Colon (tissue), 2 donors: ENCODE measurements at regions not wholly inside any gene's neighbourhood (a gene's known extent, or its start where the extent isn't known, plus 50 kb on each side); places are given as distances from the start of the nearest gene placed in this dataset.

ENCODE experiments used
- FAIRE-seq: peaks from 2 replicates; lab custom pipeline; 2012; peaks lifted over from hg19 to GRCh38; lab: Jason Lieb, UNC
- donor health status: control.
- donor health status: control.

DNA sequence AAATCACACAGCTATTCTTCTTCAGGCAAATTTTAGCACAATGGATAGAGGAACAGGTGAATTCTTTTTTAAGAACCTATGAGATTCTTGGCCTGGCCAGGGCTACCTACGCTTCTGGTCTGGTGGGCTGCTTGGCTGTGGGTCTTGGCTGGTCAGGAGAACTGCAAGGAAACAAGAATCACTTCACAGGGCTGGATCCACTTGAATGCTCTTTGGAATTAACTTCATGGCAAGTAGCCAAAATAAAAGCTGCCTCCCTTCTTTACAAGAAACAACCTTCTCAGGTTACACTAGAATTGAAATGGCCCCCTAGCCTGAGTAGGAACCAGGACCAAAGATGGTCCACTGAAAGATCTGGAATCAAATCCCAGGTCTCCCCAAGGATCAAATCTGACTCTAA, 519.1 kb downstream of the IQCM start:
- no peak for FAIRE-seq

DNA sequence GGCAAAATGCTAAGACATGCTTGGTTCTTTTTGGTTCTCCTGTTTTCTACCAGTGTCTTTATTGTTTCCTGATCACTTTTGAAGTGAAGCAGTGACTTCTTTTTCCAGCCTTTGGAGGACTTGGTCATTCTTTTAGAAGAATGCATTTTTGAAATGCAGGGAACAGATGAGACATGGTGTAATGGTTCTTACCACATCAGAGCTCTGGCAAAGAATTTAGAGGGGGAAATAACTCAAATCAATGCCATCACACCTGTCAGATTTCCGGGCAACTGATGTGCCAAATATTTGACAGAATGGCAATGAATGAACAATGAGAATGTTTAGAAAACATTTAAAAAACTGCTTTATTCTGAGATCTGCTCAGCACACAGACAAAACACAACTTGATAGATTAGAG, 519.6 kb downstream of the IQCM start:
- FAIRE-seq = no peak

DNA sequence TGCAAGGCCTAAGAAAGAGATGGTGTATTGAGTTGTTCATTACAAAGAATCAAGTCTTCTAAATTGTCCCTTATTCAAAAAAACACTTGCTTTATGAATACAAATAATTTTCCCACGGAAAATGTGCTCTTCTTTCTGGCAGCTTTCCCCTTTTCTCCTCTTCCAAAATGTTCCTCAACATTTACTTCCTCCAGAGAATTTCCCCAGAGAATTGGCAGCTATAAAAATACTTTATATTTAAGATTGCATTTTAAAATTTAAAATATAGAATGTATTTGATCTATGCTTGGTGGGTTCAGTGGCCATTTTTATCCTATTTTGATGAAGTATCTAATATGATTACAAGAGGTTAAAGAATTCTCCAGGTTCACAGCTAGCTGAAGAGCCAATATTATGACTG, 521.0 kb downstream of the IQCM start:
- no peak for FAIRE-seq

DNA sequence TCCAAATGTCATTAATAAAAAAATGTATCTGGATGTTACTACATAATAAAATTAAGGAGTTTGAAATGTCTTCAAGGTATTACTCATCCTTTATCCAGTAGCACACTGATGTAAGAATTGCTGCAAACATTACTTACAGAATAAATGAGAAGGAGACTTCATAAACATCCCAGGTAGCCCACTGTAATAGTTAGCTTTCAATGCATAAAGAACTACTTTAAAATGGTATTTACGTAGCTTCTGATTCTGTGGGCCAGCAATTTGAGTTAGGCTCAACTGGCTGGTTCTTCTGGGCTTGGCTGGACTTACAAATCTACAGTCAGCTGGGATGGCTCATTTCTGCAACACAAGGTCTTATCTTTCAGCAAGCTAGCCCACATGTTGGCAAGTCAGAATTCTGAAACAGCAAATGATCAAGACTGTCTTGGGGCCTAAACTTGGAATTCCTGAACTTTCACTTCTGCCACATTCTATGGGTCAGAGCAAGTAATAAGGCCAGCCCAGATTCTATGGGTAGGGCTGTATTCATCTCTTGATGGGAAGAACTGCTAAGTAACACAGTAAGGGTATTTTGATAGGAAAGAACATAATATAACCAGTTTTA, 522.5 kb downstream of the IQCM start:
- no peak for FAIRE-seq

DNA sequence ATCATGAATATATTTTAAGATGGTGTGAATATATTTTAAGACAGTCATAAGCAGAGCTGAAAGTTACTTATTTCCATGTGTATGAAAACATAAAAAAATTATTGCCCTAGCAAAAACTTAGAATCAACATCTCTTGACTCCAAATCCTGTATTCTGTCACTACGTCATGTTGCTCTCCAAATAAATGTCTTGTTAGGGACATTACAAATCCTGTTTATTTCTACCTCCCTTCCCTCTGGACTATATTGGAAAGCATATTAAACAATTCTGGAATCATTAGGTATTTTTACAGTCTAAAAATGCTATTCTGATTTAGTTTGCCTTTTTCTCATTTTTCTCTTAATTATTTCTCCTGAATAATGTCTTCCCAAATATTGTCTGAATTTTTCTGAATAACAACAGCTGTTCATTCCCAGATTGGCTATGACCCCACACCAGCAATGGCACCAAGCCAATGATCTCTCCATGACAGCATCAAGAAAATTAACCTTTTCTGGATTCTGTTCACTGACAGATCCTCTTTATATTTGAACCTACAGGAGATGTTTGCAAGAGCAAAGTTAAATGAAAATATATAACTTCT, 523.1 kb downstream of the IQCM start:
- no peak for FAIRE-seq

DNA sequence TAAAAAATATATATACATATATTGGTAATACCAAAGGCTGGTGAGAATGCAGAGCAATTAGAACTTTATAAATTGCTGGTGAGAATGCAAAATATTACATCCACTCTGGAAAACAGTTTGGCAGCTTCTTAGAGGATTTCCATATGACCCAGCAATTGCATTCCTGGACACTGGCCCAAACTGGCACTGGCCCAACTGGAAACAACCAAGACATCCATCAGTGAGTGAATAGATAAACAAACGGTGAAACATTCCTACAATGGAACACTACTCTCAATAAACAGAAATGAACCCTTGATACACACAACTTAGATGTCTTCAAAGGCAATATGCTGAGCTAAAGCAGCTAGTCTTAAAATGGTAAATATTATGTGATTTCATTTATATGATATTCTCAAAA, 524.2 kb downstream of the IQCM start:
- no peak for FAIRE-seq

DNA sequence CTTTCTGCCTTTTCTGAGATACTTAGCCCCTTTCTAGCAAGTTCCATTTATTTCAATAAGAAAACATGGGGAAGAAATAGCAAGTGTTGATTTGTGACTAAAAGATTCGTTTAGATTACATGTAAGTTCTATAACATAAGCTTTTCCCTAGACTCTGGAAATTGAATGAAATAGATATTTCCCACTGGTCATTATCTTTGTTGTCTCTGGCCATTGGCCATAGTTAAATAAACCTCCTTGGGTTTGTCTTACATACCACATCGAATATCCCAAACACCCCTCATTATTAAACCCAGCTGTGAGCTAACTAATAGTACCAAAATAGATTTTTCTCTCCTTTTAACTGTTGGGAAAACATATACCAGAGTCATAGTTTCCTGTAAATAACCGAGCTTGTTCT, 534.8 kb downstream of the IQCM start:
- FAIRE-seq = no peak

DNA sequence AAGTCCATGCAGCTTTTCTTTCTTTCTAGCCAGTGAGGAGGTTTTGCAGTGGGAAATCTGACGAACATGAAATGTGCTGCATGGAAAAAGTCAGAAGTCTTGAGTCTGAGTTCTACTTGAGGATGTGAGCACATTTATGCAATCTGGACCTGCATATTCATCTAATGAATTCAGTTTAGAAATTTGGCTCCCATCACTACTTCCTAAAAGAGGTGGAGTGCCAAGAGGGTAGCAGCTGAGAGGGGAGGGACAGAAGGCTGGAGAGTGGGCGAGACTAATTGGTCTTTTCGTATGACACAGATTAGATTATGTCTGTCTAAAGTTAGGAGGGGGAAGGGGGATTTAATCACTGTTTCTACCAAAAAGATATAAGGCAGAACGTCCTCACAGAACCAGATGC, 535.9 kb downstream of the IQCM start:
- no peak for FAIRE-seq

DNA sequence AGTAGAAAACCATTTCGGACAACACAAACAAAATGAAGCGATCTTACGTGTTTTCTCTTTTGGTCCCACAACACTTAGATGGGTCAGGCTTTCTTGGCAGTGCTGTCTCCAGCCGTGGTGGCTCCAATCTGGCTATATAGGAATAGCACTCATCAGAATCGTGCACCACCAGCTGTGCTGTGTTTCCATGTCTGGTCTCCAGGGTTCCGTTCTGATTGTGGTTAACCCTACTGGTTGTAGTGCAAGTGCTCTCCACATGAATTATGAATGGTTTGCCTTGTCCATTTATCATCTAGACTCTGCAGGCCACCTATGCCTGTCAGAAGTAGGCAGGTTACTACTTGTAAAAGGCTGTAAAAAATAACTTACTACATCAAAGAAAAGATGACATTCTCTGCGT, 536.3 kb downstream of the IQCM start:
- FAIRE-seq = no peak

DNA sequence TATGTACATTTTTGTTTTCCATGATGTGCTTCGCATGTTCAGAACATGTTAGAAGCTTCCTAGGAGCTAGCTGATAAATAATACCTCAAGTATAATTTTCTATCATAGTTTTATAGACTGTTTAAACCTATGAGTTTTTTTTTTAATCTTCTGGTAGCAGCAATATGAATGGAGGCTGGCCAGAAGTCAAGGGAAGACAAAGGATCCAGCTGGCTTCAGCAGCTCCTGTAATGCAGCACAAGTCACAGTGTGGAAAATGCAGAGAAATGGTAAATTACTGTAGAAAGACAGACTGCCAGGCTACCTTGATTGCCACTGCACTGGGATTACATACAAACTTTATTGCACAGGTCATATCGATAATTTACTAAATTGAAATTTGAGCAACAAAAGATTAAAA, 537.9 kb downstream of the IQCM start:
- FAIRE-seq = no peak

DNA sequence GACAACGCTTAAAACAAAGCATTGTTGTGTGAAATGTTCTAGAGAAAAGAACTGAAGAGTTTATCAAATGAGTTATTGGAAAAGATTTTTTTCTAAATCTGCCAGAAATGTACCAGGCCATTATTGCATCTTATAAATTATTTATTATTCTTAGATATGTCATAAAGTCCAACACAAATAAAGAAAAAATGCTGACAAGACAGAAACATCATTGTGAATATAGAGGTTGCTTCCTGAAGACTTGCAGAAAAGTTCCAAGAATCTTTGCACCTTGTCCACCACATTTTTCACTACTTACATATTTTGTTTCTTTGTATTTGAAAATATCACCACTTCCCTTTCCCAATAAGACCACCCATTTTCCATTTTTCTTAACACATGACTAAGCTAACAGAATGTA, 545.8 kb downstream of the IQCM start:
- FAIRE-seq = no peak

DNA sequence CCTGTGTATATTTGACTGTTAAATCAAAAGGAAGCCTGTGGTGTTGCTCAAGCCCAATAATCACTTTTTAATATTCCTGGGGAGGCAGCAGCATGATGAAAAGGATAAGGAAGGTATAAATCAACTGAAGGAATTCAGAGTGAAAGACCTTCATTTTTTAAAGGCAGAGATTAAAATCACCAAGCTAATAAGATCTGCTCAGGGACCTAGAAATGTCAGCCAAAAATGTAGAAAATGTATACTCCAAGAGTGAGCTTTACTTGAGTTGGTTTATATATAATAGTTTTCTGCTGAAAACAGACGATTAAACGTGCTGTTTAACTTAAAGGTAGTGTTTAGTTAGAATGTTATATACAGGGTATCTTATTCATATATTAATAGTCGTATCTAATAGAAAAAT, 549.3 kb downstream of the IQCM start:
- FAIRE-seq = no peak

DNA sequence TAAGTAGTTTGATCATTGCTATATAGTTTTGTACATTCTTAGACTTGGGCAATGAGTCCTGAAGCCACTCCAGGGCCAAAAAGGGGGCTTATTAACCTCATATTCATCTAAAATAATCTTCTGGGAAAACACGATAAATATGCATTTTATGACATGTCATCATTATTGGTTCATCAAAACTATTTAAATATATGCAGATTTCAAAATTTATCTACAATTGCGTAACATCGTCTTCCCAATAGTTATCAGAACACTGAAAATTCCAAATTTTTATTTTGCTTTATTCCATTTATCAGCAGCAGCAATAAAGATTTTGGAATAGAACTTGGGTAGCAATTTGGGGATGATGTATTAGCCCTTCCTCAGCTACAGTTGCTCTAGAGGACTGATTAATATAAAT, 550.0 kb downstream of the IQCM start:
- no peak for FAIRE-seq

DNA sequence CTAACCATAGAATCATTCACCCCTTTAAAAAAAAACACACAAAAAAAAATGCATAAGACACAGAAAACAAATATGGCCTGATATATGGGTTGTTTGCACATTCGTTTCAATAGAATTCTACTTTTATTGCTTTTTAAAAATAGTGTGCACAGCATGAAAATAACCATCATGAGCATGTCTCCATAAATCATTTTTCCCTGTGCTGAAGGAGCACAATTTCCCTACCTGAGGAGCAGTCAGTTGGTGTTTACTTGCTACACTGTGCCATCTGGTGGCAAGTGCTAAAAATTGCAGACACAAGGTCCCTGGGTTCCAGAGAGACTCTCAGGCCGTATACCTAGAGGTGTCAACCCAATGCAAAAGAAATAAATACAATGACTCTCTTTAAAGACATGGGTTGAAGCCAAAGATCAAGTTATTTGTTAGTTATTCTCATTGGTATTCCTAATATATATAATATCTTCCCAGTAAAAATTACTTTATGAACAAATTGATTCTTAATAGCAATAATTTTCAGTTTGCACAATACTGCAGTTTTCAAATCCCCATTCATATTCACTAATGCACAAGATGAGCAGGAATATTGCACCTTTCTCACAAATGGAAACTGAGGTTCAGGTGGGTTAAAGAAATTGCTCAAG, 551.4 kb downstream of the IQCM start:
- FAIRE-seq = no peak

DNA sequence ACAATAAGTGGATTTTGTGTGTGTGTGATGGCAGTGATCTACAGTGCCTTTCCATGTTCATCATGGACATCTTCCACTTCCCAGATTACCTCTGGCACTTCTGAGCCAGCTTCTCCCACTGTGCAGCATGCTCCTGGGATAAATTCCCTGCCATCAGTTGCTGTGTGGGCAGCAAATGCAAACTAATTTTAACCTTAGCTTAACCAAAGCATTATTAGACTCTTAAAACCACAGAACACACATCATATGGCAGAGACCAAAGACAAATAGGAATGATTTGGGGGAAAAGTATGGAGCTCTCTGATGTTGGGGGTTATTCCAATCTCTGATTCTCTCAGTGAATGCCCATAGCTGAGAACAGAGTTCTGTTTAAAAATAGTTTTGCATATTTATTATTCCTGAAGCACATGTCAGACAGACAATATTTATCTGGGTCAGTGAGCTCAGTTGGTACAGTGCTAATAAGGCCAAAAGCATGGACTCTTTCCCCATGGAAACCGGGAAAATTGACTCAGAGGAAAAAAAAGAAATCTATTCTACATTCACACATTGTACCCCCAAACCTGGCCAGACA, 567.4 kb downstream of the IQCM start:
- FAIRE-seq = no peak

DNA sequence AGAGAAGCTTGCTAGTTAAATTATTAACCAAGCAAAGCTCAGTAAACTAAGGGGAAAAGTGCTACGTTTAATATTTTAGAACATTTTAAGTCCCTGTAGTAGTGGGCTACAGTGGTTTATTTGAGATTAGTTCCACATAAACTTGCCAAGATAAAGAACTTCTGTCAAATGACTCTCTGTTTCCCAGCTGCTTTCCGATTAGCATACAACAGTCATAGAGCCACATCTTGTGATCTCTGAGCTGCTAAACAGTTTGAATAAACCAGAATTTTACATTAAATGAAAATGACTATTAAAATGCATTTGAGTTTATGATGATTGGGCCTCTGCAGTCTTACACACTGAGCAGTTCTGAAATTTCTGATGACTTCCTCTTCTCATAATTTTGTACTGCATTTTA, 568.5 kb downstream of the IQCM start:
- no peak for FAIRE-seq

DNA sequence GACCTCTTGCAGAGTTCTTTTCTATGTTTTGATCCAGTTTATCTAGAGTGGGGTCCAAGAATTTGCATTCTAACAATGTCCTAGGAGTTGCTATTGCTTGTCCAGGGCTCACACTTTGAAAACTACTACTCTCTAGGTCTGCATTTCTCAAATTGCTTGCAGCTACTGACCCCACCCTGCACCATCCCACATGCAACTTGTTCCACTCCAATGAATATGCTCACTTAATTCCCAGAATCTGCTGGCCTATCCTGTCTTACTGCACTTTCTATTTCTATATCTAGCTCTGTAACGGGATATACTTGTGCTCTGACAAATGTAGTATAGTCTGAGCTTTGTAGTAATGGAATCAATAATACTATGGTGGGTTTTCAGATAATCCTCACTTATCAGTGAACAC, 570.3 kb downstream of the IQCM start:
- FAIRE-seq = no peak

DNA sequence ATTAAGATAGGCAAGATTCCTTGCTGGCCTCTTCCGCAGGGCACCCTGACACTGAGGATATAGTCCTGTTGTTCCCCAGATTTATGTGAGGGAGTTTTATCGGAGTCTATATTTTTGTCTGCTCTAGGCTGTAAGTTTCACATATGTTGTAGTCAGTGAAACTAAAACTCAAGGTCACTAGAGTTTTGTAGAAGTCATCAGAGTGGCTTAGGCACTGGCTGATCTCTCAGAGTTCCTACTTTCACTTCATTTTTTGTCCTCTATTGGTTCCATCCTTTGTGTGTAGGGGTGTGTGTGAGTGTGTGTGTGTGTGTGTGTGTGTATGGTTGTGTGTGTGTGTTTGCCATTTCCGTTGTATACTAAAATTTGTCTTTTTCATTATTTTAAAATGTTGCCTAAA, 577.5 kb downstream of the IQCM start:
- no peak for FAIRE-seq

DNA sequence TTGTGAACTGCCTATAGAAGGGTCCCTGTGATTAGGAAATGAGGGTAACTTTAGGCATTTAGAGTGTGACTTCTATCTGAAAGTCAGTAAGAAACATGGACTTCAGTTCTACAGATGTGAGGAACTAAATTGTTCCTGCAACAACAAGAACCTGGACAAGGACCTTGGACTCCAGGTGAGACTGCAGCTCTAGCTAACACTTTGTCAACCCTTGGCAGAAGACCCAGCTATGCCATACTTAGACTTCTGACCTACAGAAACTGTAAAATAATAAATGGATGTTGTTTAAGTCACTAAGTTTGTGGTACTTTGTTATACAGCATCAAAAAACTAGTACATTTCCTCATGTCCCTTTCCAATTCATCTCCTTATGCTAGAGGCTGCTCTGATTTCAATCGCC, 580.8 kb downstream of the IQCM start:
- no peak for FAIRE-seq

DNA sequence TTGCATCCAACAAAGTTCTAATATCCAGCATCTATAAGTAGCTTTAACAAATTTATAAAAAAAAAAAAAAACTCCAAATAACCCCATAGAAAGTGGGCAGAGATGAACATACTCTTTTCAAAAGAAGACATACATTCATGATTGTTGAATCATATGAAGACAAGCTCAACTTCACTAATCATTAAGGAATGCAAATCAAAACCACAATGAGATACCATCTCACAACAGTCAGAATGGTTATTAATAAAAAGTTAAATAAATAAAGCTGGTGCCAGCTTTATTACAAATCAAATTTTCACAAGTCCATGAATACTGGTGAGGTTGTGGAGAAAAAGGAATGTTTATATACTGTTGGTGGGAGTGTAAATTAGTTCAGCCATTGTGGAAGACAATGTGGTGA, 592.0 kb downstream of the IQCM start:
- FAIRE-seq = no peak

DNA sequence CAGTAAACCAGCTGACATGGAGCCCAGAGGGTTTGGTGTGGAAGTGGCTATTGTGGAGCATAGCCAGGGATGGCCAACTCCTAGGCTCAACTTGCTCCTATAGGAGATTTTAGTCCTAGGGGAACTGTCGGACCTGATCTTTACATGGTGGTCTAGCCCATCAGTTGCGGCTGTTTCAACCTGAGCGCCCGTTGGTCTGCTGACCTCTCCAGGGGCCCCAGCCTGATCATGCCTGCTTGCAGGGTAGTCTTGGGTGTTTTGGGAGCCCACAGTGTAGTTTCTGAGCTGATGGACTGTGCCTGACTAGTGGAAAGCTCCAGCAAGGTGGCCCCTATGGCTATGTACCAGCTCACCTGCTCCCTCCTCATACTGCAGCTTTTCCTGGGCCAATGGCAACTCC, 597.0 kb downstream of the IQCM start:
- FAIRE-seq = no peak

DNA sequence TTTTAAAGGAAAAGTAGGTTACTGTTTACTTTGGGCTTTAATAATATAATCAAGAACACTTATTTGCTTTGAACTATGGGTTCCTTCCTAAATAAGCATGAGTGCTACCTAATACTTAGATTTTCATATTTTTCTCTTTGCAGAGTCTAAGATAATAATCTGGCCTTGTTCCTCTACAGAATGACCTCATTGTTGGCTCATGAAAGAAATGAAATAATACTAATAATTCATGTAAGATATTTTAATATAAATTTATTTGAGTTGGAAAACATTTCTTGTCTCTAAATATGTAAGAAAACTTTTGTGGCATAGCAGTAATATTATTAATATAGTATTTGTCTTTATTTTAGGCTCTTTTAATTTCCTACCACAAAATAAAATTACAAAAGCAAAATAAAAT, 601.3 kb downstream of the IQCM start:
- FAIRE-seq = peak; percentile 58

DNA sequence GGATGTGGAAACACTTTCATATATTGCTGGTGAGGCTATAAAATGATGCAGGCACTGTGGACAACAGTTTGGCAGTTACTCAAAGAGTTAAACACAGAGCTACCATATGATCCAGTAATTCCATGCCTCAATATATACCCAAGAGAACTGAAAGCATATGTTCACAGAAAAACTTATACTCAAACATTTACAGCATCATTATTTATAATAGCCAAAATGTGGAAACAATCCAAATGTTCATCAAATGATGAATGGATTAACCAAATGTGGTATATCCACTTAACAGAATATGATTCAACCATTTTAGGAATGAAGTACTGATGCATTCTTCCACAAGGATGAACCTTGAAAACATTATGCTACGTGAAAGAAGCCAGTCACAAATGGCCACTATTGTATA, 603.8 kb downstream of the IQCM start:
- FAIRE-seq = no peak
